Thymus (tissue), 11 donors: ENCODE measurements at regions not wholly inside any gene's neighbourhood (a gene's known extent, or its start where the extent isn't known, plus 50 kb on each side); places are given as distances from the start of the nearest gene placed in this dataset.

Source experiments
- DNase-seq, 9 donors: peaks; one replicate each; pipeline ENCODE4 v3.0.0-alpha.2; 2013; ENCODE audit warnings: low spot score in 9 of 9, low read depth in 6 of 9, missing footprints in 1 of 9
- H3K27ac ChIP-seq, 2 donors: one replicate each; pipeline ENCODE4 v1.5.1; 2013; ENCODE audit warnings: control low read depth in 1 of 2, low read depth in 1 of 2, low read length in 1 of 2, mild to moderate bottlenecking in 1 of 2, moderate library complexity in 1 of 2
- H3K27me3 ChIP-seq, 2 donors: one replicate each; pipeline ENCODE4 v1.5.1; 2013; ENCODE audit warnings: low read length in 1 of 2; ENCODE audit not compliant: control insufficient read depth in 2 of 2, insufficient read depth in 1 of 2
- H3K36me3 ChIP-seq, 2 donors: one replicate each; pipeline ENCODE4 v1.5.1; 2013; ENCODE audit warnings: low read length in 1 of 2, mild to moderate bottlenecking in 1 of 2, moderate library complexity in 1 of 2; ENCODE audit not compliant: control insufficient read depth in 2 of 2, insufficient read depth in 2 of 2
- H3K4me1 ChIP-seq, 2 donors: one replicate each; pipeline ENCODE4 v1.5.1; 2013; ENCODE audit warnings: low read length in 2 of 2; ENCODE audit not compliant: control insufficient read depth in 2 of 2, insufficient read depth in 2 of 2
- H3K4me3 ChIP-seq, 2 donors: one replicate each; pipeline ENCODE4 v1.5.1; 2013; ENCODE audit warnings: low read length in 2 of 2, control low read depth in 1 of 2, mild to moderate bottlenecking in 1 of 2
- H3K9me3 ChIP-seq, 2 donors: one replicate each; pipeline ENCODE4 v1.5.1; 2013; ENCODE audit warnings: low read length in 1 of 2, mild to moderate bottlenecking in 1 of 2; ENCODE audit not compliant: control insufficient read depth in 2 of 2, insufficient read depth in 1 of 2
- WGBS: extraction: QIAGEN DNeasy Blood & Tissue Kit; methylation state at CpG from one replicate; pipeline ENCODE4 v1.1.7; 2013; 5-methylcytosine and 5-hydroxymethylcytosine counted together
- donor health status: healthy.

DNA sequence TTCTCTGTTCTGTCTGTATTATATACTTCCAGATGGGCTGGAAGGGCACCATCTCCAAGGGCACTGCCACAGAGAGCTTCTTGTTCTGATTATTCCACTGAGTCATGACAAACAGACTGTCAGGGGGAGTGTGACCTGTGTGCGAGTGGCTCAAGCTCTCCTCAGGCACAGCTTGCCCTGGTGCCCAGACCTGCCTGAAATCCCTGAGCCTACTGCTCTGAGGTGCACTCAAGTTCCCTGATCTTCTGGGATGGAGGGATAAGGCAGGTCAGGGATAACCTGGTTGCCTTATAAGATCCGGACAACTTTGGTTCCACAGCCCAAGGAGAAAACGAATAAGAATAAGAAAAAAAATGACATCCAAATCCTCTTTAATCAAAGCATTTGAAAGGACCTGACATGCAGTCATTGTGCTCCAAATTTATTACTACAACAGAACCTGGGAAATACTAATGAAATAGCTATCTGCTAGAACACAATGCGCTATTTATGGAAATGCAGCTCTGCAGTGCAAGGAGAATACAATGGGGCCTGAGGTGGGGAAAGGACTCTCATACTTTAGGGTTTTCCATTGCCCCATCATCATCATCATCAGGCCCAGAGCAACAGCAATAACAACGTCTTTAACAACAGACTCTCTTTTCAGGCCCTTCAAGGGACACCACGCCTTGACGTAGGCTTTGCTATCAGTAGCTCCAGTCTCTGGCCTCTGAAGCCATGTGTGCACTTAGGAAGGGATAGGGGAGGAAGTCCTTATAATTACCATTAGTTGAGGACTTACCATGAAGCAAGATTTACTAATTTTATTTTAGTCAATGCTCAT, 217.1 kb upstream of the KIRREL3 start:
- no peaks in the 10 kb centered on the region for H3K36me3 ChIP-seq
- no peak overlapping the region for H3K4me3 ChIP-seq
- whole genome bisulfite sequencing: 86% methylated on average over 7 of the region's 7 CpGs
- no peaks in the 10 kb centered on the region for H3K9me3 ChIP-seq
- DNase-seq: no peak
- H3K4me1 ChIP-seq: no peaks in the 10 kb centered on the region
- no peaks in the 10 kb centered on the region for H3K27me3 ChIP-seq
- no peak overlapping the region for H3K27ac ChIP-seq

DNA sequence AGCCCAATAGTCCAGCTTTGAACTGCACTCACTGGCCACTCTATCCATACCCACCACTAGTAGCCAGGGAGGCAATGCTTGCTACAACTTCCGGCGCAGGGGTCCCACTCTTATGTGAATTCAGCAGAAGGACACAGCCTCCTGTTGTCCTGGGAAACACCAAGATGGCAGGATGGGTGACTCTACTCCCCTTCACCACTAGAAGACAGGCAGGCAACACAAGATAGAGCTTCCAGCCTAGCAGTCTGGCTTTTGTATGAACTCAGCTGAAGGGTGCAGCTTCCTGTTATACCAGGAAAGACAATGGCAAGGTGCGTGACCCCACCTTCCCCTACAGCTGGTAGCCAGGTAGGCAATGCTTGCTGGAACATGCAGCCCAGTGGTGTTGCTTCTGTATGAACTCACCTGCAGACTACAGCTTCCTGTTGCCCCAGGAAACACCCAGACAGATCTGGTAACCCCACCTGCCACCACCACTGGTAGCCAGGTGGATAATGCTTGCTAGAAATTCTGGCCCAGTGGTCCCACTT, 205.2 kb upstream of the KIRREL3 start:
- H3K36me3 ChIP-seq: no peaks in the 10 kb centered on the region
- no peaks in the 10 kb centered on the region for H3K27me3 ChIP-seq
- peaks cover 0 to 7% of the 10 kb centered on the region in 2 donors for H3K9me3 ChIP-seq
- H3K27ac ChIP-seq: no peak overlapping the region
- H3K4me3 ChIP-seq: no peak overlapping the region
- WGBS: 96% methylated on average over 3 of the region's 3 CpGs
- no peak for DNase-seq
- no peaks in the 10 kb centered on the region for H3K4me1 ChIP-seq

DNA sequence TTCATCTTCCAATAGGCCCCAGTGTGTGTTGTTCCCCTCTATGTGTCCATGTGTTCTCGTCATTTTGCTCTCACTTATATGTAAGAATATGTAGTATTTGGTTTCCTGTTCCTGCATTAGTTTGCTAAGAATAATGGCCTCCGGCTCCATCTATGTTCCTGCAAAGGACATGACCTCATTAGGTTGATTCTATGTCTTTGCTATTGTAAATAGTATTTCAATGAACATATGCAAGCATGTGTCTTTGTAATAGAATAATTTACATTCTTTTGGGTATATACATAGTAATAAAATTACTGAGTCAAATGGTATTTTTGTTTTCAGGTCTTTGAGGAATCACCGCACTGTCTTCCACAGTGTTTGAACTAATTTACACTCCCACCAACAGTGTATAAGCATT, 202.9 kb upstream of the KIRREL3 start:
- no peaks in the 10 kb centered on the region for H3K36me3 ChIP-seq
- no peaks in the 10 kb centered on the region for H3K4me1 ChIP-seq
- H3K27ac ChIP-seq: no peak overlapping the region
- H3K9me3 ChIP-seq: peaks cover 0 to 7% of the 10 kb centered on the region in 2 donors
- H3K27me3 ChIP-seq: no peaks in the 10 kb centered on the region
- DNase-seq: no peak
- WGBS: 26% methylated on average over 3 of the region's 3 CpGs
- no peak overlapping the region for H3K4me3 ChIP-seq

DNA sequence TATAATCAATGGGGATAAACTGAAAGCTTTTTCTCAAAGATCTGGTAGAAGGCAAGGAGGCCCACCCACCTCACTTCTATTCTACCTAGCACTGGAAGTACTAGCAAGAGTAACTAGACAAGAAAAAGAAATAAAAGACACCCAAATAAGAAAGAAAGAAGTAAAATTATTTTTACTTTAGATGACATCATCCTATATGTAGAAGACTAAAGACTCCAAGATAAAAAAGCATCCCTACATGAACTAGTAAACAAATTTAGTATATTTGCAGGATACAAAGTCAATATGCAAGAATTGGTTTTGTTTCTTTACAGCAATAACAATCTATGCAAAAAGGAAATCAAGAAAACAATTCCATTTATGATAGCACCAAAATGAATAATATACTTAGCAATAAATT, 201.5 kb upstream of the KIRREL3 start:
- H3K27ac ChIP-seq: no peak overlapping the region
- no peaks in the 10 kb centered on the region for H3K27me3 ChIP-seq
- no peaks in the 10 kb centered on the region for H3K36me3 ChIP-seq
- no peaks in the 10 kb centered on the region for H3K4me1 ChIP-seq
- peaks cover 0 to 7% of the 10 kb centered on the region in 2 donors for H3K9me3 ChIP-seq
- H3K4me3 ChIP-seq: no peak overlapping the region
- DNase-seq: no peak

DNA sequence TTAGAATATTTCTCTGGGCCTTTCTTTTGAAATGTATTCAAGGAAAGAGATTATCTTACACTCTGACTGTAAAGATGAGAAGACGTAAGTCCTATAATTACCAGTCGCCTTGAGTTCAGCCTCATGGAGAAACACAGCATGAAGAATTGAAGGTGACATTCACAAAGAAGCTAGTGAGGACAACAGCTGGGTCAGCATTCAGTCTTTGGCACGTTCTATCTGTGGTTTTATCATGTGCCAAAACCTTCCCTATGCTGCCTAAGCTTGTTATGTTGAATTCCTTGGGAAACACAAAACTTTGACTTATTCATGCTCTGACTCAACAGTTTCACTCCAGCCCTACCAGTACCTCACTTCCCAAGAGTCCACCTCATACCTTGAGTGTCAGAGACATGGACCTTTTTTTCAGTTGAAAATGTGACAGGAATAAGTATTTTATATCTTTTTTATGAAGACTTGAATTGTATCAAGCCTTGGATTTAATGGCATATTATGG, 198.8 kb upstream of the KIRREL3 start:
- Histone ChIP-seq H3K4me3 (no peak overlapping the region), H3K4me1 (no peaks in the 10 kb centered on the region), H3K36me3 (no peaks in the 10 kb centered on the region), H3K9me3 (no peaks in the 10 kb centered on the region), H3K27me3 (no peaks in the 10 kb centered on the region), H3K27ac (no peak overlapping the region)
- DNase-seq: no peak
- WGBS: 82% methylated on average over 3 of the region's 3 CpGs

DNA sequence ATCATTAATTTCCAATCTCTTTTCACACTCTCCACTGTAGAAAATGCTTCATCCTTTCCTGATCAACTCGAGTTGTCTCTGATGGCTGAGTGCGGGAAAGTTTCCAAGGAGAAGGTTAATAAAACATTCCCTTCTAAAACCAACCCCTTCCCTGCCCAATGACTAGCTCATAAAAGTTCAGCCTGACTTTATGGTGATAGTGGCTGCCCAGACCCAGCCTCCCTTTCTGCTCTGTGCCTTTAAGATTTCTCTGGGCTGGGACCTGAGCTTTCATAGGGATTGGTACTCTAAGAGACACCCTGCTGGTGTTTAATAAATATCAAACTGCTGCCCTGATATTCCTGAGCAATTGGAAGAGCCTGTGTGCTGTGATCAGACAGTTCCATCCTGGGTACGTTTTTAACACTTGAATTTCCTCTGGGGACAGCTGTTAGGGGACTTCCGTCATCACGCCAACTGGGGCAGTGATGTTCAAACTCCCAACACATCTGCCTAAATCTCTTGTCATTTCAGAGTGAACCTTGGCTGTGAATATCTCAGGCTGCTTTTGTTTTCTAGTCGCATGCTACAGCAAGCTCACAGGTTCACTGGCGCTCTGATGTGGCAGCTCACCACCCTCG, 195.0 kb upstream of the KIRREL3 start:
- Histone ChIP-seq H3K4me3 (no peak overlapping the region), H3K9me3 (no peaks in the 10 kb centered on the region), H3K27me3 (no peaks in the 10 kb centered on the region), H3K36me3 (no peaks in the 10 kb centered on the region), H3K4me1 (no peaks in the 10 kb centered on the region), H3K27ac (no peak overlapping the region)
- no peak for DNase-seq
- 77% methylated on average over 8 of the region's 8 CpGs for WGBS

DNA sequence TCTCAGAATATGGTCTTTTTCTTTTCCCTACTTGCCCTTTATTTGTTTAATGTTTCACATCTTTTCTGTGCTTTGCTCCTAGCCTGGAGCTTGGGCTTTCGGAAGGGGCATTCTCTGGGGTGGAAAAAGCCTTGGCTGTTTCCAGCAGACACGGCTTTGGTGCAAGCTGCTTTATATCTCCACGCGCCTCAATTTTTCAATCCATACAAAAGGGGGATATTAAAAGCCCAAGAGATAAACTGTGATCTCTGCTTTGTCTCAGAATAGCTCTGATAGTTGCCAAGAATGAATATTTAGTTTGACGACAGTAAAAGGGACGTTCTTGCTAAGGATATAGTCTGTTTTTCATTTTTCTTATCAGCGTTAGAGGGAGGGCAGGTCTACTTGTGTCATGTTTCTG, 194.0 kb upstream of the KIRREL3 start:
- no peak for DNase-seq

DNA sequence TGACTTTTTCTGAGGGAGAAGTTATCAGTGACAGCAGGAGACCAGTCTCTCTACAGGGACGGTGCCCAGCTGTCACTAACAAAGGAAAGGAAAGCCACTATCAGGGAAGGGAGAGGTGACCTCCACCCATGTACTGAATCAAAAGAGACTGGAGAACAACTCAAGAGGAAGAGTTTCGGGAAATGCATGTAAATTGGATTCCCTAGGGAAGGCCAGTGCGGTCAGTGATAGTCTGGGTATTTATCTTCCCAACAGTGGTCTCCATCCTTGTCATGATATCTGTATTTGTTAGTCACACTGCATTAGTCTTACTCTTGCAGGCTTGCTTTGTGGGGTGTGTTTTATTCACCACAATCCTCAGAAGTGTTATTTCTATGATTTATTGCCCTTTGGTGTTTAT, 193.4 kb upstream of the KIRREL3 start:
- Histone ChIP-seq H3K27me3 (no peaks in the 10 kb centered on the region), H3K9me3 (no peaks in the 10 kb centered on the region), H3K4me1 (no peaks in the 10 kb centered on the region), H3K4me3 (no peak overlapping the region), H3K27ac (no peak overlapping the region), H3K36me3 (no peaks in the 10 kb centered on the region)
- 62% methylated on average over 3 of the region's 3 CpGs for WGBS
- DNase-seq: no peak

More for the DNA sequence above, 194.0 kb upstream of the KIRREL3 start:
- Histone ChIP-seq H3K4me3 (no peak overlapping the region), H3K9me3 (no peaks in the 10 kb centered on the region), H3K27ac (no peak overlapping the region), H3K27me3 (no peaks in the 10 kb centered on the region), H3K36me3 (no peaks in the 10 kb centered on the region), H3K4me1 (no peaks in the 10 kb centered on the region)
- WGBS: 93% methylated on average over 7 of the region's 7 CpGs

DNA sequence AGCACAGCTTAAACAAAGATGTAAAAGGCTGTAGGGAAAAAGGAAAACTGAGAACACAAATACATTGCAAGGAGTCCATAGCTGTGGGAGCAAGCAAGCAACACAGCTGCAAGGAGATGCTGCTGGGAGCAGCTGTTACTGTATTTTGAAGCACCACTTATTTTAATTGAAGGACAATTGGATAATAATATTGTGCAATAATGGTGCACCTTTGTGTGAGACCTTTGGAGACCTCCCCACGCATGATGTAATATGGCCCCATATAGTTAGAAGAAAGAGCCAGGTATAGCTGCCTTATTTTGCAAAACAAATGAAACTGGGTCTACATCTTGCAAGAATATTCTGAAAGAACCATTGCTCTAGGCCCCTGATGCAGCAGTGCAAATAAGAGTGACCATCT, 191.1 kb upstream of the KIRREL3 start:
- Histone ChIP-seq H3K9me3 (no peaks in the 10 kb centered on the region), H3K4me3 (no peak overlapping the region), H3K4me1 (no peaks in the 10 kb centered on the region), H3K27ac (no peak overlapping the region), H3K36me3 (no peaks in the 10 kb centered on the region), H3K27me3 (no peaks in the 10 kb centered on the region)
- no peak for DNase-seq
- 94% methylated on average over 1 of the region's 1 CpG for WGBS
